Hepatocyte (in vitro differentiated cells): ENCODE measurements at regions not wholly inside any gene's neighbourhood (a gene's known extent, or its start where the extent isn't known, plus 50 kb on each side); places are given as distances from the start of the nearest gene placed in this dataset.

Experiments
- DNase-seq: peaks from one replicate; pipeline ENCODE4 v3.0.0-alpha.2; 2016; ENCODE audit warnings: low spot score
- H2AFZ ChIP-seq: fragments of 200-600 bp; sonication (generic); 2 replicates; pipeline ENCODE4 v1.6.0; 2016; ENCODE audit warnings: antibody characterized with exemption, mild to moderate bottlenecking
- H3K27ac ChIP-seq: fragments of 200-600 bp; sonication (generic); 2 replicates; pipeline ENCODE4 v1.5.1; 2016; ENCODE audit warnings: mild to moderate bottlenecking
- H3K27me3 ChIP-seq: fragments of 200-600 bp; sonication (generic); 2 replicates; pipeline ENCODE4 v1.6.1; 2016
- H3K36me3 ChIP-seq: fragments of 200-600 bp; sonication (generic); replicated peaks from 2 replicates; pipeline ENCODE4 v1.5.1; 2016; ENCODE audit warnings: low read depth; ENCODE audit not compliant: insufficient read depth
- H3K4me1 ChIP-seq: fragments of 200-600 bp; sonication (generic); 2 replicates; pipeline ENCODE4 v1.5.1; 2016; ENCODE audit warnings: mild to moderate bottlenecking, moderate library complexity; ENCODE audit not compliant: insufficient read depth
- H3K4me2 ChIP-seq: fragments of 200-600 bp; sonication (generic); 2 replicates; pipeline ENCODE4 v1.6.0; 2016
- H3K4me3 ChIP-seq: fragments of 200-600 bp; sonication (generic); 2 replicates; pipeline ENCODE4 v1.5.1; 2016; ENCODE audit warnings: mild to moderate bottlenecking
- H3K79me2 ChIP-seq: fragments of 200-600 bp; sonication (generic); 2 replicates; pipeline ENCODE4 v1.6.0; 2017; ENCODE audit warnings: mild to moderate bottlenecking
- H3K9me2 ChIP-seq: fragments of 200-600 bp; sonication (generic); replicated peaks from 2 replicates; pipeline ENCODE4 v1.6.0; 2017; ENCODE audit warnings: mild to moderate bottlenecking; ENCODE audit not compliant: insufficient read depth
- H3K9me3 ChIP-seq: fragments of 200-600 bp; sonication (generic); 2 replicates; pipeline ENCODE4 v1.5.1; 2016; ENCODE audit warnings: low read depth, mild to moderate bottlenecking
- H4K20me1 ChIP-seq: fragments of 200-600 bp; sonication (generic); 2 replicates; pipeline ENCODE4 v1.6.0; 2016; ENCODE audit warnings: mild to moderate bottlenecking; ENCODE audit not compliant: insufficient read depth, poor library complexity, severe bottlenecking
- EZH2 ChIP-seq: fragments of 200-600 bp; sonication (generic); IDR thresholded peaks from 2 replicates; pipeline ENCODE4 v1.6.1; 2016; ENCODE audit warnings: antibody characterized with exemption, mild to moderate bottlenecking, borderline replicate concordance
- EZH2phosphoT487 ChIP-seq: fragments of 200-600 bp; sonication (generic); IDR thresholded peaks from one replicate; pipeline ENCODE4 v1.6.1; 2018; ENCODE audit warnings: antibody characterized with exemption, mild to moderate bottlenecking, low read depth, moderate library complexity; ENCODE audit not compliant: unreplicated experiment, severe bottlenecking
- WGBS: methylation state at CpG from one replicate; pipeline ENCODE4 v1.1.6; 2016; ENCODE audit warnings: low lambda C conversion rate; ENCODE audit errors: missing lambda C conversion rate; 5-methylcytosine and 5-hydroxymethylcytosine counted together
- TF ChIP-seq, protein P1 (sequence below): fragments of 200-600 bp; sonication (generic); IDR thresholded peaks from 2 replicates; pipeline ENCODE4 v1.5.1; 2016; ENCODE audit warnings: antibody characterized with exemption, mild to moderate bottlenecking; ENCODE audit not compliant: poor library complexity

DNA sequence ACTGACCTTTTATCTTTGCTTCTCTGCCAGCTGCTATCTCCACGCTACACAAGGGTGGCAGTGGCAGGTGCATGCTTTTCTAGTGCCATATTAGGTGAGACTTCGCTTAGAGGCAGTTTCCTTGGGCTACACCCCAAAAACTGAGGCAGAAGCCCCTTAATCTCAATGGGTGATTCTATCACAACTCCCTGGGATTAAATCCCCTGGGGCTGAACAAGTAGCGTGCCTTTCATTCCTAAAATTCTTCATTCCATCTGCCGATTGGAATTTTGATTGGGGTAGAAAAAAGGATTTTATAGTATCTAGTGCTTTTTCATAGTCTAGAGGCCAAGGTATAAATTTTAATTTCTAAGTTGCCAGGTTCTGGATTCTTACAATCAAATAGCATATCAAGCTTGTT is 1040.5 kb upstream of the ACVR2A start:
- 86% methylated on average over 4 of the region's 4 CpGs for WGBS
- Histone ChIP-seq H3K79me2 (no peaks in the 10 kb centered on the region), H3K36me3 (no peaks in the 10 kb centered on the region), H3K27ac (no peak overlapping the region), H3K4me1 (no peaks in the 10 kb centered on the region), H3K4me2 (no peak overlapping the region), H3K4me3 (no peak overlapping the region), H3K9me3 (no peaks in the 10 kb centered on the region), H4K20me1 (no peaks in the 10 kb centered on the region), H3K9me2 (no peaks in the 10 kb centered on the region), H2AFZ (no peak overlapping the region), H3K27me3 (no peaks in the 10 kb centered on the region)
- DNase-seq: no peak
- no peak for TF ChIP-seq EZH2
- no peak for TF ChIP-seq EZH2phosphoT487
- TF ChIP-seq, protein P1, sequence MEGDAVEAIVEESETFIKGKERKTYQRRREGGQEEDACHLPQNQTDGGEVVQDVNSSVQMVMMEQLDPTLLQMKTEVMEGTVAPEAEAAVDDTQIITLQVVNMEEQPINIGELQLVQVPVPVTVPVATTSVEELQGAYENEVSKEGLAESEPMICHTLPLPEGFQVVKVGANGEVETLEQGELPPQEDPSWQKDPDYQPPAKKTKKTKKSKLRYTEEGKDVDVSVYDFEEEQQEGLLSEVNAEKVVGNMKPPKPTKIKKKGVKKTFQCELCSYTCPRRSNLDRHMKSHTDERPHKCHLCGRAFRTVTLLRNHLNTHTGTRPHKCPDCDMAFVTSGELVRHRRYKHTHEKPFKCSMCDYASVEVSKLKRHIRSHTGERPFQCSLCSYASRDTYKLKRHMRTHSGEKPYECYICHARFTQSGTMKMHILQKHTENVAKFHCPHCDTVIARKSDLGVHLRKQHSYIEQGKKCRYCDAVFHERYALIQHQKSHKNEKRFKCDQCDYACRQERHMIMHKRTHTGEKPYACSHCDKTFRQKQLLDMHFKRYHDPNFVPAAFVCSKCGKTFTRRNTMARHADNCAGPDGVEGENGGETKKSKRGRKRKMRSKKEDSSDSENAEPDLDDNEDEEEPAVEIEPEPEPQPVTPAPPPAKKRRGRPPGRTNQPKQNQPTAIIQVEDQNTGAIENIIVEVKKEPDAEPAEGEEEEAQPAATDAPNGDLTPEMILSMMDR: no peak

DNA sequence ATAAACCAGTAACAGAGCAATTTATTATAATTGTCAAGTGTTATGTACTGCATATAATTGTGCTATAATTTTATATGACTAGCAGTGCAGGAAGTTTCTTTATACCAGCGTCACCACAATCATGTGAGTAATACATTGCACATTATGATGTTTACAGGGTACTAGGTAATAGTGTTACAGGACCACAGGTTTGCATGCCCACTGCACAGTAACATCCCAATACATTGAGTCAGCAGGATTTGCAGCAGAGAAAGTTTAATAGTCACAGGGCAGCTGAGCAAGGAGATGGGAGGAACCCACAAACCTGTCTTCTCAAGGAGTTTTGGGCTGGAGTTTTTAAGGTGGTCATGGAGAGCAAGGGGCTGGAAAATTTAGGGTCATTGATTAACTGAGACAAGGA is 1042.9 kb upstream of the ACVR2A start:
- no peaks in the 10 kb centered on the region for H3K9me2 ChIP-seq
- H3K36me3 ChIP-seq: no peaks in the 10 kb centered on the region
- no peaks in the 10 kb centered on the region for H3K4me1 ChIP-seq
- no peak overlapping the region for H2AFZ ChIP-seq
- DNase-seq: no peak
- H3K4me2 ChIP-seq: no peak overlapping the region
- no peak overlapping the region for H3K4me3 ChIP-seq
- no peaks in the 10 kb centered on the region for H3K9me3 ChIP-seq
- WGBS: 89% methylated on average over 1 of the region's 1 CpG
- TF ChIP-seq EZH2: no peak
- TF ChIP-seq, protein P1: no peak
- TF ChIP-seq EZH2phosphoT487: no peak
- no peak overlapping the region for H3K27ac ChIP-seq
- H3K79me2 ChIP-seq: no peaks in the 10 kb centered on the region
- H3K27me3 ChIP-seq: no peaks in the 10 kb centered on the region
- H4K20me1 ChIP-seq: no peaks in the 10 kb centered on the region

DNA sequence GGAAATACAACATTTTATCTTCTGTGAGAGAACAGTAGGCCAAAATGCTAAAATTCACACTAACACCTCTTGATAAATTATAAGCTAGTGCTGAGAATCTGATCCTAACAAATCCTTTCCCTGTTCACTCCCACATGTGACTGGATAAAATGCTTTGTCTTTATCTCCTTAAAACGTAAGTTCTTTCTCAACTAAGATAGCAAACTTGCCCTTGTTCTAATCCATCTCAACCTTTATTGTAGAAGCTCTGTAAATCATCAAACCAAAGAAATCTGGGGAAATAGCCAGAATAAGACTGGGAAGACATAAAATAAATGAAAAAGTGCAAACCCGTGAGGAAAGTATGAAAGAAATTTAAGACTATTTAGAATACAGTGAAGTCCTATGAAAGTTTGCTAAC is 1058.4 kb upstream of the ACVR2A start:
- Histone ChIP-seq H3K4me2 (no peak overlapping the region), H3K27me3 (peaks cover 2% of the 10 kb centered on the region), H2AFZ (no peak overlapping the region), H3K4me3 (no peak overlapping the region), H3K9me2 (no peaks in the 10 kb centered on the region), H3K4me1 (no peaks in the 10 kb centered on the region), H3K36me3 (no peaks in the 10 kb centered on the region), H3K9me3 (no peaks in the 10 kb centered on the region), H3K27ac (no peak overlapping the region), H3K79me2 (no peaks in the 10 kb centered on the region), H4K20me1 (no peaks in the 10 kb centered on the region)
- TF ChIP-seq, protein P1: no peak
- TF ChIP-seq EZH2phosphoT487 (no peak), EZH2 (no peak)
- no peak for DNase-seq
- 36% methylated on average over 2 of the region's 2 CpGs for WGBS

DNA sequence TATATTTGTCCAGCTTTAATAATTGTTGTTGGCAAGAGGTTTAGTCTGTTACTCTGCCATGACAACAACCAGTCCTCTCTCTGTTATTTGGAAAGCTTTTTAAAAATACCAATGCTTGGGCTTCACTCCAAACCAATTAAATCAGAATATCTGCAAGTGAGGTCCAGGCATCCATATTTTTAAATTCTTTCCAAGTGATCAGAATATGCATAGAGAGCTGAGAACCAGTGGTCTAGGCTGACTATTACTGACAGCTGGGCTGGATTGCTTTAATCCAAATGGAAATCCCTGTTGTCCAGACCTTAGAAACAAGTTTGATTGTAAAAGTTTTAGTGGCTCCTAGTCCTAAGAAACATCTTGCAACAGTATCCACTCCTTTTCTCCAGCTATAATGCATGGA is 1059.7 kb upstream of the ACVR2A start:
- Histone ChIP-seq H3K27ac (no peak overlapping the region), H2AFZ (no peak overlapping the region), H3K4me1 (no peaks in the 10 kb centered on the region), H3K4me3 (no peak overlapping the region), H4K20me1 (no peaks in the 10 kb centered on the region), H3K79me2 (no peaks in the 10 kb centered on the region), H3K9me2 (no peaks in the 10 kb centered on the region), H3K36me3 (no peaks in the 10 kb centered on the region), H3K9me3 (no peaks in the 10 kb centered on the region), H3K4me2 (no peak overlapping the region), H3K27me3 (peaks cover 2% of the 10 kb centered on the region)
- TF ChIP-seq EZH2phosphoT487 (no peak), EZH2 (no peak)
- TF ChIP-seq, protein P1: no peak
- no peak for DNase-seq
